Peyer's patch (tissue), 4 donors: ENCODE measurements at regions not wholly inside any gene's neighbourhood (a gene's known extent, or its start where the extent isn't known, plus 50 kb on each side); places are given as distances from the start of the nearest gene placed in this dataset.

ENCODE experiments used
- DNase-seq, 3 donors: peaks; one replicate each; pipeline ENCODE4 v3.0.0-alpha.2; 2017 to 2019
- H3K27ac ChIP-seq, 4 donors: fragments of 200-600 bp; sonication (generic); one replicate each; pipeline ENCODE4 v1.5.1; 2016 to 2019
- H3K27me3 ChIP-seq, 2 donors: fragments of 200-600 bp; sonication (generic); one replicate each; pipeline ENCODE4 v1.5.1; 2019
- H3K36me3 ChIP-seq, 3 donors: fragments of 200-600 bp; sonication (generic); one replicate each; pipeline ENCODE4 v1.5.1; 2016 to 2019
- H3K4me1 ChIP-seq, 4 donors: fragments of 200-600 bp; sonication (generic); one replicate each; pipeline ENCODE4 v1.5.1; 2016 to 2019
- H3K4me3 ChIP-seq, 4 donors: fragments of 200-600 bp; sonication (generic); 1 replicate in 3 of 4; 2 replicates in 1 of 4; pipeline ENCODE4 v1.5.1; 2016 to 2019; ENCODE audit warnings: mild to moderate bottlenecking in 1 of 4
- H3K9me3 ChIP-seq, 4 donors: fragments of 200-600 bp; sonication (generic); one replicate each; pipeline ENCODE4 v1.5.1; 2016 to 2019; ENCODE audit warnings: mild to moderate bottlenecking in 1 of 4
- CTCF ChIP-seq, 6 experiments: fragments of 450-650 bp in 4 of 6; fragments of 200-600 bp in 2 of 6; sonication (generic) in 1 of 6; IDR thresholded peaks; one replicate each; pipeline ENCODE4 v1.5.1; 2017 to 2019; ENCODE audit warnings: antibody characterized with exemption in 6 of 6, mild to moderate bottlenecking in 3 of 6, moderate library complexity in 1 of 6
- POLR2A ChIP-seq, 2 donors: fragments of 450-650 bp; IDR thresholded peaks; one replicate each; pipeline ENCODE4 v1.5.1; 2017; ENCODE audit warnings: antibody characterized with exemption in 2 of 2, mild to moderate bottlenecking in 2 of 2, moderate library complexity in 2 of 2

GRCh38 chr6:100126790-100127484 lies 132.9 kb upstream of the MCHR2 start:
- DNase-seq, result no peak
- H3K27ac ChIP-seq, result no peak overlapping the region
- H3K9me3 ChIP-seq, result no peaks in the 10 kb centered on the region
- H3K4me3 ChIP-seq, result no peak overlapping the region
- TF ChIP-seq CTCF (IDR thresholded peaks at IDR 0.05), result no peak
- H3K36me3 ChIP-seq, result no peaks in the 10 kb centered on the region
- H3K4me1 ChIP-seq, result no peaks in the 10 kb centered on the region
- no peaks in the 10 kb centered on the region for H3K27me3 ChIP-seq

GRCh38 chr6:100121854-100122609 lies 128.0 kb upstream of the MCHR2 start:
- Histone ChIP-seq H3K27me3 (no peaks in the 10 kb centered on the region), H3K4me3 (no peak overlapping the region), H3K36me3 (no peaks in the 10 kb centered on the region), H3K27ac (no peak overlapping the region), H3K9me3 (no peaks in the 10 kb centered on the region), H3K4me1 (no peaks in the 10 kb centered on the region)
- no peak for DNase-seq
- TF ChIP-seq CTCF (IDR thresholded peaks at IDR 0.05), result no peak
- TF ChIP-seq POLR2A (IDR thresholded peaks at IDR 0.05), result no peak

- Histone ChIP-seq H3K9me3 (no peaks in the 10 kb centered on the region), H3K27me3 (no peaks in the 10 kb centered on the region), H3K27ac (no peak overlapping the region), H3K4me3 (no peak overlapping the region), H3K4me1 (no peaks in the 10 kb centered on the region), H3K36me3 (no peaks in the 10 kb centered on the region)
- TF ChIP-seq POLR2A (IDR thresholded peaks at IDR 0.05) (no peak), CTCF (IDR thresholded peaks at IDR 0.05) (no peak)
- no peak for DNase-seq
Measured at GRCh38 chr6:100119261-100119660, 125.2 kb upstream of the MCHR2 start.

- no peaks in the 10 kb centered on the region for H3K36me3 ChIP-seq
Measured at GRCh38 chr6:100118301-100118700, 124.3 kb upstream of the MCHR2 start.

GRCh38 chr6:100117680-100118079 lies 123.7 kb upstream of the MCHR2 start:
- no peak for DNase-seq
- Histone ChIP-seq H3K9me3 (no peaks in the 10 kb centered on the region), H3K27ac (no peak overlapping the region), H3K36me3 (no peaks in the 10 kb centered on the region), H3K4me1 (no peaks in the 10 kb centered on the region), H3K4me3 (no peak overlapping the region), H3K27me3 (no peaks in the 10 kb centered on the region)
- TF ChIP-seq POLR2A (IDR thresholded peaks at IDR 0.05) (no peak), CTCF (IDR thresholded peaks at IDR 0.05) (no peak)

More at GRCh38 chr6:100118301-100118700, 124.3 kb upstream of the MCHR2 start:
- Histone ChIP-seq H3K9me3 (no peaks in the 10 kb centered on the region), H3K27me3 (no peaks in the 10 kb centered on the region), H3K4me3 (no peak overlapping the region), H3K27ac (no peak overlapping the region), H3K4me1 (no peaks in the 10 kb centered on the region)
- TF ChIP-seq POLR2A (IDR thresholded peaks at IDR 0.05) (no peak), CTCF (IDR thresholded peaks at IDR 0.05) (no peak)
- no peak for DNase-seq
